K562 (cell line): ENCODE measurements at regions not wholly inside any gene's neighbourhood (a gene's known extent, or its start where the extent isn't known, plus 50 kb on each side); places are given as distances from the start of the nearest gene placed in this dataset.

Experiments
- CREBBP ChIP-seq: IDR thresholded peaks from one replicate; pipeline ENCODE4 v1.6.1; 2012; ENCODE audit warnings: low read depth, mild to moderate bottlenecking, control low read depth, inconsistent platforms, low read length
- EHMT2 ChIP-seq: fragments of 450-650 bp; IDR thresholded peaks from 2 replicates; pipeline ENCODE4 v1.6.1; 2018; ENCODE audit warnings: antibody characterized with exemption
- FOSL1 ChIP-seq: fragments of 200-800 bp; sonication (Bioruptor generic); conservative IDR thresholded peaks from 2 replicates; pipeline ENCODE4 v1.6.1; 2016; ENCODE audit warnings: missing genetic modification characterization, missing compliant biosample characterization
- GABPA ChIP-seq: fragments of 200-800 bp; sonication (Bioruptor generic); conservative IDR thresholded peaks from 2 replicates; pipeline ENCODE4 v1.6.1; 2016; ENCODE audit warnings: low read depth, missing genetic modification characterization, missing compliant biosample characterization
- ILF3 ChIP-seq: fragments of 450-650 bp; IDR thresholded peaks from 2 replicates; pipeline ENCODE4 v1.6.1; 2018; ENCODE audit warnings: antibody characterized with exemption, mild to moderate bottlenecking, moderate library complexity, borderline replicate concordance
- KDM1A ChIP-seq, 2 experiments: fragments of 450-650 bp; IDR thresholded peaks; 2 replicates each; pipeline ENCODE4 v1.6.1; 2016; ENCODE audit warnings: mild to moderate bottlenecking in 2 of 2
- MTA1 ChIP-seq: fragments of 450-650 bp; IDR thresholded peaks from 2 replicates; pipeline ENCODE4 v1.6.1; 2017; ENCODE audit warnings: borderline replicate concordance
- NR2C1 ChIP-seq, 2 experiments: fragments of 450-650 bp; IDR thresholded peaks; 2 replicates each; pipeline ENCODE4 v1.6.1; 2017; ENCODE audit warnings: mild to moderate bottlenecking in 2 of 2, antibody characterized with exemption in 1 of 2, inconsistent platforms in 1 of 2, missing compliant biosample characterization in 1 of 2, missing genetic modification characterization in 1 of 2
- PCBP1 ChIP-seq: fragments of 200-400 bp; formaldehyde crosslinking; IDR thresholded peaks from 2 replicates; pipeline ENCODE4 v1.6.1; 2018; ENCODE audit warnings: mild to moderate bottlenecking, low read depth, low read length; ENCODE audit not compliant: poor library complexity, severe bottlenecking
- PHTF2 ChIP-seq: fragments of 250-450 bp; sonication (Bioruptor Pico); IDR thresholded peaks from 2 replicates; pipeline ENCODE4 v1.5.0; 2021; ENCODE audit warnings: mild to moderate bottlenecking
- RBM17 ChIP-seq: fragments of 200-400 bp; formaldehyde crosslinking; IDR thresholded peaks from 2 replicates; pipeline ENCODE4 v1.6.1; 2017; ENCODE audit warnings: low read depth, mild to moderate bottlenecking, low read length, borderline replicate concordance
- RBM34 ChIP-seq: fragments of 200-400 bp; formaldehyde crosslinking; IDR thresholded peaks from 2 replicates; pipeline ENCODE4 v1.6.1; 2018; ENCODE audit warnings: low read length, borderline replicate concordance; ENCODE audit not compliant: insufficient read depth
- RFX5 ChIP-seq: IDR thresholded peaks from 2 replicates; pipeline ENCODE4 v1.6.1; 2011; ENCODE audit warnings: low read depth, mild to moderate bottlenecking, improper control_type of control experiment, low read length
- SIRT6 ChIP-seq: IDR thresholded peaks from one replicate; pipeline ENCODE4 v1.6.1; 2012; ENCODE audit warnings: low read depth, mild to moderate bottlenecking, control low read depth, inconsistent platforms, low read length, moderate library complexity
- SIX5 ChIP-seq, 2 experiments: IDR thresholded peaks; 2 replicates each; pipeline ENCODE4 v1.6.1; 2011; ENCODE audit warnings: low read length in 2 of 2, borderline replicate concordance in 1 of 2, low read depth in 1 of 2, mild to moderate bottlenecking in 1 of 2, moderate library complexity in 1 of 2; ENCODE audit not compliant: insufficient read depth in 1 of 2
- TARDBP ChIP-seq: fragments of 450-650 bp; IDR thresholded peaks from 2 replicates; pipeline ENCODE4 v1.6.1; 2016
- ZFP1 ChIP-seq: fragments of 450-650 bp; formaldehyde crosslinking; IDR thresholded peaks from 2 replicates; pipeline ENCODE4 v1.4.0; 2020; ENCODE audit warnings: mild to moderate bottlenecking, mixed read lengths
- ZKSCAN3 ChIP-seq: fragments of 250-450 bp; sonication (Bioruptor Pico); IDR thresholded peaks from 2 replicates; pipeline ENCODE4 v1.4.0; 2020
- ZNF232 ChIP-seq: sonication (generic); formaldehyde crosslinking; IDR thresholded peaks from 2 replicates; pipeline ENCODE4 v1.8.0; 2022; ENCODE audit warnings: mild to moderate bottlenecking, missing genetic modification reagents
- ZNF57 ChIP-seq: fragments of 450-650 bp; formaldehyde crosslinking; IDR thresholded peaks from 2 replicates; pipeline ENCODE4 v1.4.0; 2020; ENCODE audit warnings: mild to moderate bottlenecking, moderate library complexity
- ZNF644 ChIP-seq: fragments of 200-800 bp; sonication (Bioruptor generic); IDR thresholded peaks from 2 replicates; pipeline ENCODE4 v1.6.1; 2016; ENCODE audit warnings: low read depth, missing genetic modification characterization, missing compliant biosample characterization
- TF ChIP-seq, protein P1 (sequence below), 2 experiments: IDR thresholded peaks; 2 replicates each; pipeline ENCODE4 v1.6.1; 2011; ENCODE audit warnings: borderline replicate concordance in 1 of 2, control low read depth in 1 of 2, low read depth in 1 of 2, low read length in 1 of 2, mild to moderate bottlenecking in 1 of 2, mixed read lengths in 1 of 2, moderate library complexity in 1 of 2; ENCODE audit not compliant: insufficient read depth in 1 of 2, insufficient read length in 1 of 2, poor library complexity in 1 of 2, severe bottlenecking in 1 of 2; ENCODE audit errors: extremely low read depth in 1 of 2
- TF ChIP-seq, protein P2 (sequence below): sonication (generic); formaldehyde crosslinking; IDR thresholded peaks from 2 replicates; pipeline ENCODE4 v1.8.1; 2023; ENCODE audit warnings: mild to moderate bottlenecking, missing genetic modification reagents

DNA sequence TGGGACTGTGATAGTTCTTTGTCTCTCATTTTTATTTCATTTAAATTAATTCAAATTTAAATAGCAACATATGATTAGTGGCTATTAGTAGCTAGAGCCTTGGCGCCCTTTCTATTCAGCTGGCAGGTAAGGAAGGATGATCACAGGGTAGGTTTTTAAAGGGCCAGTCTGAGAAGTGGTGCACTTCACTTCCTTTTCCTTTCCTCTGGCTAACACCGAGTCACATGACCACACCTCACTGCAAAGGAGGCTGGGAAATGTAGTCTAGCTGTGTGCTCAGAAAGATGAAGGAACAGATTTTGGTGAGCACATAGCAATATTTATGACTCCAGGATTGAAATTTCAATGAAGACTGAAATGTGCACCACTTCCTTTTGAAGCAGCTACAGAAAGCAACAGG is 128.7 kb downstream of the TSHZ3 start (continued):
- TF ChIP-seq FOSL1 (tag) (no peak), CREBBP (no peak), ILF3 (no peak), ZFP1 (no peak), ZNF232 (CRISPR knock-in tag) (no peak), ZNF644 (tag) (no peak), ZNF57 (no peak), RBM34 (no peak), GABPA (tag) (peak; percentile 53), EHMT2 (no peak), NR2C1 (IDR thresholded peaks at IDR 0.05) (no peak), NR2C1 (tag; IDR thresholded peaks at IDR 0.05) (no peak), SIX5 (IDR thresholded peaks at IDR 0.05; ENCODE audit: borderline replicate concordance in 1 of 2, insufficient read depth in 1 of 2, low read depth in 1 of 2, low read length in 2 of 2) (peak; percentile 37 to 54; a peak in 2 of 4 replicates), SIRT6 (no peak), TARDBP (no peak), RFX5 (no peak), MTA1 (no peak), RBM17 (no peak), PHTF2 (CRISPR knock-in tag) (no peak), ZKSCAN3 (CRISPR knock-in tag) (no peak), PCBP1 (no peak), KDM1A (IDR thresholded peaks at IDR 0.05) (no peak)
- TF ChIP-seq, protein P1, sequence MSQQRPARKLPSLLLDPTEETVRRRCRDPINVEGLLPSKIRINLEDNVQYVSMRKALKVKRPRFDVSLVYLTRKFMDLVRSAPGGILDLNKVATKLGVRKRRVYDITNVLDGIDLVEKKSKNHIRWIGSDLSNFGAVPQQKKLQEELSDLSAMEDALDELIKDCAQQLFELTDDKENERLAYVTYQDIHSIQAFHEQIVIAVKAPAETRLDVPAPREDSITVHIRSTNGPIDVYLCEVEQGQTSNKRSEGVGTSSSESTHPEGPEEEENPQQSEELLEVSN (IDR thresholded peaks at IDR 0.05; ENCODE audit: borderline replicate concordance in 1 of 2, extremely low read depth in 1 of 2, insufficient read depth in 1 of 2, insufficient read length in 1 of 2, low read depth in 1 of 2, low read length in 1 of 2, poor library complexity in 1 of 2, severe bottlenecking in 1 of 2): no peak
- TF ChIP-seq, protein P2, sequence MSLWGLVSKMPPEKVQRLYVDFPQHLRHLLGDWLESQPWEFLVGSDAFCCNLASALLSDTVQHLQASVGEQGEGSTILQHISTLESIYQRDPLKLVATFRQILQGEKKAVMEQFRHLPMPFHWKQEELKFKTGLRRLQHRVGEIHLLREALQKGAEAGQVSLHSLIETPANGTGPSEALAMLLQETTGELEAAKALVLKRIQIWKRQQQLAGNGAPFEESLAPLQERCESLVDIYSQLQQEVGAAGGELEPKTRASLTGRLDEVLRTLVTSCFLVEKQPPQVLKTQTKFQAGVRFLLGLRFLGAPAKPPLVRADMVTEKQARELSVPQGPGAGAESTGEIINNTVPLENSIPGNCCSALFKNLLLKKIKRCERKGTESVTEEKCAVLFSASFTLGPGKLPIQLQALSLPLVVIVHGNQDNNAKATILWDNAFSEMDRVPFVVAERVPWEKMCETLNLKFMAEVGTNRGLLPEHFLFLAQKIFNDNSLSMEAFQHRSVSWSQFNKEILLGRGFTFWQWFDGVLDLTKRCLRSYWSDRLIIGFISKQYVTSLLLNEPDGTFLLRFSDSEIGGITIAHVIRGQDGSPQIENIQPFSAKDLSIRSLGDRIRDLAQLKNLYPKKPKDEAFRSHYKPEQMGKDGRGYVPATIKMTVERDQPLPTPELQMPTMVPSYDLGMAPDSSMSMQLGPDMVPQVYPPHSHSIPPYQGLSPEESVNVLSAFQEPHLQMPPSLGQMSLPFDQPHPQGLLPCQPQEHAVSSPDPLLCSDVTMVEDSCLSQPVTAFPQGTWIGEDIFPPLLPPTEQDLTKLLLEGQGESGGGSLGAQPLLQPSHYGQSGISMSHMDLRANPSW (CRISPR knock-in tag): no peak
